Fibroblast of skin of left biceps (primary cell): ENCODE measurements at regions not wholly inside any gene's neighbourhood (a gene's known extent, or its start where the extent isn't known, plus 50 kb on each side); places are given as distances from the start of the nearest gene placed in this dataset.
"Not testable (repeated sequence)": the region's sequence is repeated elsewhere in the genome, so short reads cannot be mapped to it uniquely, and the experiment has no call there.

Experiments
- DNase-seq, 2 experiments: peaks; one replicate each; pipeline ENCODE4 v3.0.0-alpha.2; 2013; ENCODE audit warnings: low read depth in 2 of 2

DNA sequence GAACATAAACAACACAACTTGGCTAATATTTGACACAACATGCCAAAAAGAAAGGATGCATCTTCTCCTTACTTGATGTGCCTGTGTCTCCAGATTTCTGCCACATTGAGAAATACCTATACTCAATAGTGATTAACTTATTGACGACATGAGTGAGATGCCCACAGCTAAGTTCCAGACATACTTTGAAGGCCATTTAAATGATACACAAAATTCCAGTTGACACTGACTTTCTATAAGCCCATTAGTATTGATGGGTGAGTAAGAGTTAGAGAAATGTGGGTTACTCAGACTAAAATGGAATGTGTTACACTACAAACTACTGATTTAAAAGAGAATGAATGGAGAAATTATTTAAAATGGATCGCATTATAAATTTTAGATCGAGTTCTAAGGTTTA is 838.2 kb upstream of the MGAT4C start:
- DNase-seq: peak; percentile 52 to 54

DNA sequence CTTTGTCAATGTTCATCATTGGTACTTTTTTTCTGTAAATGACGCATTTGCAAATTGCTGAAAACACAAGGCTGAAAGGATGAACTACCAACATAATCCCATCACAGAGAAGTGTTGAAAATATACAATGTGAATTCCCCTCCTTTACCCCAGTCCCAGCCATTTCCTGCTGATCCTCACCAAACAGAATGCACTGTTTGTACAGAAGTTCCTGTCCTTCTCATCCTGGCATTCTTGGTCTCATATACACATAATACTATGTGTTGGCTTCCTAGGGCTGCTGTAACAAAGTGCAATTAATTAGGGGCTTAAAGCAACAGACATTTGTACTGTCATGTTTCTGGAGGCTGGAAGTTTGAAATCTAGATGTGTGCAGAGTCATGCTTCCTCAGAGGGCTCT is 836.2 kb upstream of the MGAT4C start:
- DNase-seq: no peak

DNA sequence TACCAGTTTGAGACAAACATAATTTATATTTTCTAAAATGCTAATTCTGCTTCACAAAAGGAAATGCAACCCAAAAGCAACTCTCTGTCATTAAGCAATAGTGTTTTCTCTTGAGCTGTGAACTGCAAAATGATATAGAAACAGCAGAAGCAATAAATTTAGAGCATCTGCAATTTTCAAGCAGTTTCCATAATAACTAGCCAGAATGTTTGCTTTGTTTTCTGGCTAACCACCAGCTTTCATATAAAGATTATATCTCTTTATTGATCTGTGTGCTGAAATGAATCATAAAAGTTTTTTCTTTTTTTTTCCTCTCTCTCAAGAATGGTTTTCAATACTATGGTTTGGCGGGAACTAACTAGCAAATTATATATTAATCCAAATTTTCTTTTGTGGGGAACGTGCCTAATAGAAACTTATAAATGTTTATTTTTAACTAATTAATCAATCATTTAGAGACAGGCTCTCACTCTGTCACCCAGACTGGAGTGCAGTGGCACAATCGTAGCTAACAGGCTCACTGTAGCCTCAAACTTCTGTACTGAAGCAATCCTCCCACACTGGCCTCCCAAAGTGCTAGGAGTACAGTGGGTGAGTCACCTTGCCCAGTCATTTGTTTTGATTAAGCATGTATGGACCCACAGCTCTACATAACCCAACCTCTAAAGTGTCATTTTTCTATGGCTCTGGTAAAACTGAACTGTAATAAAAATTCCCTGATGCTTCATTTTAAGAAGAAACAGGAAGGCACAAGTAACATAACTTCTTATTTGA is 830.1 kb upstream of the MGAT4C start:
- no peak for DNase-seq

DNA sequence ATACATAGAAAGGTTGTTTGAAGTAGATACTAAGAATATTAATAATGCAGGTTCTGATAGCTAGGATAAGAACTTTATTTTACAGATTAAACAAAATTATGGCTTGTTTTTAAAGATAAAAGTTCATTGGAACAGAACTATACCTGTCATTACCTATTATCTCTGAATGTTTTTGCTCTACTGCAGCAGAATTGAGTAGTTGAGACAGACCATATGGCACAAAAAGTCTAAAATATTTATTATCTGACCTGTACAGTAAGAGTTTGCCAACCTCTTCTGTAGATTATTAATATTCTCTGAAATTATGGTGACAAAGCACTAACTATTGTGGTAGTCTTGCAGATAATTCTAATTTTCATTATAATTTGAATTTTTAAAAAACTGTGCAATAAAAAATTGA is 829.1 kb upstream of the MGAT4C start:
- no peak for DNase-seq

DNA sequence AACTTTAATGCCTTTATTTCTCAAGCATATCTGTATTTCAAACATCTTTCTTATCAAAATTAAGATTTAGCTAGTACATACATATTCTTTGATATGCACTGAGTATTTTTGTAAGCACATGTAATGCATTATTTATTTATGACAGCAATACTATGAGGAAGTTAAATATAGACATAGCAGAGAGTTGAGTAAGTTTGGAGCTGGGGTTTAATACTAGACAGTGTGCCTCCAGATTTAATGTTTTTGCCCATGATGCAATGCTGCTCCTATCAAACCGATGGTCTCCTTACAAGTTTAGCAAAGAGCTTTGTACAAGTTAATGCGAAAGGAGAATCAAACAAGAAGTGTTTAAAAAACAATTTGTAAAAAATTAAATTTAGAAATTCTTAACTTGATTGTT is 826.6 kb upstream of the MGAT4C start:
- DNase-seq: peak in 1 of 2 experiments; percentile 8

DNA sequence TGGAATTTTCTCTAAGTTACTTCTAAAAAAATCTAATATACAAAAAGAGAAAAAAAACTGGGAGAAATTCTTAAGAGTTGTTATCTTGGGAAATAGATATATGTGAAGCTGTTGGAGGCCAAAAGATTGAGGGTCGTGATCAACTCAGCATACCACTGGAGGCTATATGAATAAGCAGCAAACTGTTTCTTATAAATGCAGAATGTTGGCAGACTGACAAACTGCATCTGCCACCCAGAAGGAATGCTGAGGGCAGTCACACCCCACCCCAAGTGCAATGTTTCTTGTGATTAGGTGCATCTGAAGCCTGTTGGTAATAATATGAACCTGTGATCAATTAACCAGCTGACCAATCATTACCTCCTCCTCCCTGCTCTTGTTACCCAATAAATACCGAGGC is 818.6 kb upstream of the MGAT4C start:
- DNase-seq: no peak

DNA sequence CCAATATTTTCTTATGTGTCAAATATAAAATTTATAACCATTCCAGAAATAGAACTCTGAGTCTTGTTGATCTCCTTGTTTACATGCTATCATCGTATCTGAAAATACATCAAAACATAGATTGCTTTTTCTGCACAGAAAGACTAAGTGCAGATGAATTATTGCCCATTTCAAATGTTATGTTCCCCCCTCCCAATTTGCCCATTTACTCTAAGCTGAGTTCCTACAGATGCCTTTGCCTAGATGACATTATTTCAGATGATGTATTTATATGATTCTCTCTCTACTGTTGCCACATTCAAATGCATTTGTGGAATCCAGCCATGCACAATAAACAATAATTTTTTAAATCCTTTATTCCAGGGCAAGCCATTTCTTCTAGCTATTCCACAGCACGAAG is 810.1 kb upstream of the MGAT4C start:
- no peak for DNase-seq

DNA sequence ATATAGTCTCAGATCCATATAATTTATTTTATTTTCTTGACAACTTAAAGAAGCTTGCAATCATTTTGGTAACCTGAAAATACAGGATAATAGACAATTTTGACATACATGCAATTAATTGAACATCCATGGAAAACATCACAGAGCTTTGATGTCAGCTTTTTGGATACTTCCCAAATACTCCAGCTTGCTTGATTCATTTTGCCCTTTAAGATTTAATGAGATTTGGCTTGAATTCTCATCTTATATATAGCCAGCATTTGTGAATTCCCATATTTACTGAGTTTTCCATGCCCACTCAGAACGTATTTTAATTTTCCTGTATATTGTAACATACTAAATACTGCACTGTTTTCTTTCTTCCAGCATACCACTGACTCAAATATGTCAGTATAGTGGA is 803.0 kb upstream of the MGAT4C start:
- no peak for DNase-seq

DNA sequence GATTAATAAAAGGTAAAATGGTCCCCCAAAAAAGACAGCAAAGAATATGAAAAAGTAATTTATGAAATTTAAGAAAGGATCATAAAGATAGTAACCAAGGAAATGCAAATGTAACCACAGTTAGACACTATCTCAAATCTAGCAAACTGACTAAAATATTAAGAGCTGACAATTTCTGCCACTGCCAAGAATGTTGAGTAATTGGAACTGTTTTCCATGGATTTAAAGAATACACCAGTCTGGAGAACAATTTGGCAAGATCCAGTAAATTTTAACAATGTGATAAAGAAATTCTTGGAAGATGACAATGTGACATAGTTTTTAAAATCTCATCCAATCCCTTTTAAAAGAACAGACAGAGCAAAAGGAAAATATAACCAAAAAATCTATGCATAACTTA is 798.0 kb upstream of the MGAT4C start:
- DNase-seq: peak in 1 of 2 experiments; percentile 5

DNA sequence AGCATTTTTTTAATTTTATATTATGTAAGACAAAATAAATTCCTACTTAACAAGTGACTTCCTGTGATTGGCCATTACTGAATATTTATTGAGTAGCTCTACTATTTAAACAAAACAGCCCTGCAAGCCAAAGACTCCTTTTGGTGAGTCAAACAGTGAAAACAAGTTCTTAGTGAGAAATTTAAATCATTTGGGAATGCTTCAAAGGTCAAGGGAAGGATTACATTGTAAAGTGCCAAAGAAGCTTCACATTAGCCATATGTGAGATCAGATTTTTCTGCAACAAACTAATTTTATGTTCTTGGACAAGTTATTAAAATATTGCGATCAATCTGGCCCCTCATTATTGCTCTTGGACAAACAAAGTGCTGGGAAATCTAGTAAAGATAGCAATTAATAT is 795.4 kb upstream of the MGAT4C start:
- no peak for DNase-seq

DNA sequence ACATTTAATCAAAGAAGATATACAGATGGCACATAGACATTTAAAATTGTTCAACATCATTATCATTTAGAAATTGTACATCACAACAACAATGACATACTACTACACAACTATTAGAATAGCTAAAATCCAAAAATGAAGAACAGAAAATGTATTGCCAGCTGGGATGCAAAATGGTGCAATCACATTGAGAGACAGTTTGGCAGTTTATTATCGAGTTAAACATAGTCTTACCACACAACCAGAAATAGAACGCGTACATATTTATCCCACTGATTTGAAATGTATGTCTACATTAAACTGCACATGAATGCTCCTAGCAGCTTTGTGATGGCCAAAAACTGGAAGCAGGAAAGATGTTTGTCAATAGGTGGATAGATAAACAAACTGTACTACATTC is 791.5 kb upstream of the MGAT4C start:
- DNase-seq: no peak

DNA sequence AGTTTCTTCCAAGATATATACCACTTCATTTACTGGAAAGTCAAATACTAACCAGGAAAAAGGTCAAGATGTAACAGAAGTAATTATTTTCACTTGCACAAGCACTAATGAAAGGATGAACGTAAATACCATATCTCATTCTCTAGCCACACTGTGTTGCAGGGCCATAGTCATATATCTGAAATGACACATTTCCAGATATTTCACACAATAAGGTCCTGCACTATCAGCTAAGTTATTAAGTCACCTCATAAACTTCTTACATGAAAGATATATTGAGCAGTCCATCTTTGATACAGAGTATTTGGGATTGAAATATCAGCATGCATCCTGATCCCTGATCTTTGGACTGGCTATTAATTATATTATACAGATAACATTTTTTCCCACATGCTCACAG is 783.3 kb upstream of the MGAT4C start:
- DNase-seq: no peak

DNA sequence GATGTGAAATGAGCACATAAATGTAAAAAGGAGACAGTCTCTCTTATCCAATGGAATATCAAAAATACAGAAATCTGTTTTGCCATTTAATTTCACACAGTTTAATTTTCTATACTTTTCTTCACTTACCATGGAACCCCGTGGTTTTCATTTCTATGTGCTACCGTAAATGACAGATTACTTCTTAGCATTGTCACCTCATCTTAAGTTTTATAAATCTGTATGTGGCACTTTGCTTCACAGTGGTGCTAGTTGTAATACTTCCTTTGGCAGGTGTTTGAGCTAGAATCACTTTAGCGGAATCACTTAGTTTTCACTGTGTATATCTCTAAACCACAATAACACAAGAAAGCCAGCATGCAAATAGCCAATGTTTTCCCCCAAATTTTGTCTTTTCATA is 781.9 kb upstream of the MGAT4C start:
- DNase-seq: no peak

DNA sequence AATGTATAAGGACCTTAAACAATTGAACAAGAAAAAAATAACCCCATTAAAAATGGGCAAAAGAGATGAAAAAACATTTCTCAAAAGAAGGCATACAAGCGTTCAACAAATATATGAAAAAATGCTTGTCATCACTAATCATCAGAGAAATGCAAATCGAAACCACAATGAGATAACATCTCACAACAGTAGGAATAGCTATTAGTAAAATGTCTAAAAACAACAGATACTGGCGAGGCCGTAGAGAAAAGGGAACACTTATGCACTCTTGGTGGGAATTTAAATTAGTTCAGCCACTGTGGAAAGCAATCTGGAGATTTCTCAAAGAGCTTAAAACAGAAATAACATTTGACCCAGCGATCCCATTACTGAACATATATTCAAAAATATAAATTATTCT is 769.8 kb upstream of the MGAT4C start:
- DNase-seq: no peak

DNA sequence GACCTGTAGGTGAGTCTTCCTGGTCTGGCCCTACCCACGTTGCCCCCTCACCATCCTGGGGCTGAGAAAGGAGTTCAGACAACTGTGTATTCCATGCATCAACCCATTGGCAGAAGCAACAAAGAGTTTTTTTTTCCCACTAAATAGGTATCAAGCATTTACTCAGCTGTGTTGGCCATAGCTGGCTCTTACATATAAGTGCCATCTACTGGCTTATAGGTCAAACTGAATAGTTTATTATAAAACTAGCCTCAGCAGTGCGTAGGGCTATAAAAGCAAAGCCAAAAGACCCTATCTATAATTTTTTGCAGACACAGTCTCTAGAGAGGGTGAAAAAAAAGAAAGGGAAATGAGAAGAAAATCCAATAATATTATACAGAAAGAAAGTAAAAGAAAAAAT is 765.2 kb upstream of the MGAT4C start:
- DNase-seq: no peak

DNA sequence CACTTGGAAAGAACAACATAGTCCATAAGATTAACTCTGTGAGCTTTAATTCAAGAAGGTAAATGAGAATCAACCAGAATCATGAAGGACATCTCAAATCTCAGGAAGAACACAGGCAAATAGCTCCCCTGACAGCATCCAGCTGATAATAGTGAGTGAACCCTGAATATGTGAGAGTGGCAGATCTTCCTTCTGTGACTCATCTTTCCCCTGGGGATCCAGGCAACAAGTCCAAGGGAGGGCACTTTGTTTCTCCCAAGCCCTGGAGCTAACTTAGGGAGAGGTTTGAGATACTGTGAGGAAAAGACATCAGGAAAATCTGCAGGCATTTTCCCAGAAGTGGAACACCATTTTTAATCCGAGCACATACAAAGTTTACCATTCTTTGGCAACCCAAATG is 763.9 kb upstream of the MGAT4C start:
- no peak for DNase-seq

DNA sequence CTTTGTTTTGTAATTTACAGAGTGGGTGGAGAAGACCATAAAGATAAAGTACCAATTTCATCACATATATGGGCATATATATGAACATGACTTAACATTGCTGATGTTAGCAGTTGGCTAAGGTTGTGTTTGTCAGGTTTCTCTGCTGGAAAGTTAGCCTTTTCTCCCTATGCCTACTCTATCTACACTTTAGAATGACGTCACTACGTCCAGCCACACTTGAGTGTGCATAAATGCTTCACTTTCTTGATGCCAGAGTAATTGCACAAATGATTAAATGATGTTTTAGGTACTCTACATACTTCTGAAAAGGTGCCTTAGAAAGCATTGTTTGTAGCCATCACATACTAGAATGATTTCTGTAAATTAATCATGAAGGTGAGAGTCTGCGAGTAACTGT is 759.2 kb upstream of the MGAT4C start:
- DNase-seq: no peak

DNA sequence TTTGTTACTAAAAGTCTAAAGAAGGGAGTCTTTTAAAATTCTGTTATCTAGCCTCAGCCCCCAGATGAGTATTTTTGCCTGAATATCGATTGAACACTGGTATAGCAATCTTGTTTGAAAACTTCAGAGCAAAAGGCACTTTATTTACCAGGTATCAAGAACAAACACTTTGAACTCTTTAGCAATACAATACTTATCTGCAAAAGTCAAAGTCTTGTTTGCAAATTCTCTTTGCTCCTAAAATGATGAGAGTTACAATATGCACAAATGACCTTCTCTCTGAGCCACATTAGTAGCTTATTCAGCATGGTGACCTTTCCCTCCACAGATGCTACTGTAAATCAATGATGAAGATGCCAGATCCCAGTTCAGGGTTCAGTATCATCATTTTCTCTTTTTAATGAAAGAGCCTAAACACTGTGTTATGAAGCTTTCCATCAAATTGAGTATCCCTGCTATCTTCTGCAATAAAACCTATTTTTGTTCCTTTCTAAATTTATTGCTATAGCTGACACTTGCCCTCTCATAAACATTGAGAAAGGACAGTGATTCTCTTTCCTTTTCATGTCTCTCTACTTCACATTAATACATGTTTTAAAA is 752.7 kb upstream of the MGAT4C start:
- no peak for DNase-seq

DNA sequence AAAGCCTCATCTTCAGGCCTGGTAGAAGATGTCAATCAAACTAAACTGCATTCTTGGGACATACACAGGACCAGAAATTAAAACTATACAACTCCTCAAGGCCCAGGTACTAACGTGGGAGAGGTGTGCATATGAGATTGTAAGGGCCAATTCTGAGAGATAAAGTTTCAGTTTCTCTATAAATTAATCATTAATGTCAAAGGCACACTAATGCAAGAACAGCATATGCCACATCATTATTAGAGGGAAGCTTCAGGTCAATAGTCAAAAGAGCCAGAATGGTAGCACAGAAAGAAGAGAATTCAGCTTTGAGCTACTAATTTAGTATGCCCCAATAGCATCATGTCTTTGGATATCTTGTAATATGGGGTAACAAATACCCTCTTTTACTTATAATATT is 744.9 kb upstream of the MGAT4C start:
- no peak for DNase-seq

DNA sequence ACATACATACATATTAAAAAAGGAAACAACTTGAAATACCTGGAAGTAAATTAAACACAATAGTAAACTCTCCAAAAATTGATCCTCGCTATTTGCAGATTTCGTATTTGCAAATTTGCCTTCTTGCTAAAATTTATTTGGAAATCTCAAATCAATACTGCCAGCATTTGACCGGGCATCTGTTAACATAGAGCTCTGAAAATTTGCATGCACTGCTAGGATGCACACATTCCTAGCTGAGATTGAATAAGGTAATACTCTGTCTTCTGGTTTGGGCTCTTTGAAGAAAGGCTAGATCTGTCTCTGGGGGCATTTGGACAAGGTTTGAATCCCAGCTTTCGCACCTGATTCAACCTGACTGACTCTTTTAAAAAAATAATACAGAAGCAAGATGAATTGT is 729.1 kb upstream of the MGAT4C start:
- DNase-seq: no peak

DNA sequence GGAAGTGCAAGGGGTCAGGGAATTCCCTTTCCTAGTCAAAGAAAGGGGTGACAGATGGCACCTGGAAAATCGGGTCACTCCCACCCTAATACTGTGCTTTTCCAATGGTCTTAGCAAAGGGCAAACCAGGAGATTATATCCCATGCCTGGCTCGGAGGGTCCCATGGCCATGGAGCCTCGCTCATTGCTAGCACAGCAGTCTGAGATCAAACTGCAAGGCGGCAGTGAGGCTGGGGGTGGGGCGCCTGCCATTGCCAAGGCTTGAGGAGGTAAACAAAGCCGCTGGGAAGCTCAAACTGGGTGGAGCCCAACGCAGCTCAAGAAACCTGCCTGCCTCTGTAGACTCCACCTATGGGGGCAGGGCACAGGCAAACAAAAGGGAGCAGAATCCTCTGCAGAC is 714.4 kb upstream of the MGAT4C start:
- not testable (repeated sequence) for DNase-seq

DNA sequence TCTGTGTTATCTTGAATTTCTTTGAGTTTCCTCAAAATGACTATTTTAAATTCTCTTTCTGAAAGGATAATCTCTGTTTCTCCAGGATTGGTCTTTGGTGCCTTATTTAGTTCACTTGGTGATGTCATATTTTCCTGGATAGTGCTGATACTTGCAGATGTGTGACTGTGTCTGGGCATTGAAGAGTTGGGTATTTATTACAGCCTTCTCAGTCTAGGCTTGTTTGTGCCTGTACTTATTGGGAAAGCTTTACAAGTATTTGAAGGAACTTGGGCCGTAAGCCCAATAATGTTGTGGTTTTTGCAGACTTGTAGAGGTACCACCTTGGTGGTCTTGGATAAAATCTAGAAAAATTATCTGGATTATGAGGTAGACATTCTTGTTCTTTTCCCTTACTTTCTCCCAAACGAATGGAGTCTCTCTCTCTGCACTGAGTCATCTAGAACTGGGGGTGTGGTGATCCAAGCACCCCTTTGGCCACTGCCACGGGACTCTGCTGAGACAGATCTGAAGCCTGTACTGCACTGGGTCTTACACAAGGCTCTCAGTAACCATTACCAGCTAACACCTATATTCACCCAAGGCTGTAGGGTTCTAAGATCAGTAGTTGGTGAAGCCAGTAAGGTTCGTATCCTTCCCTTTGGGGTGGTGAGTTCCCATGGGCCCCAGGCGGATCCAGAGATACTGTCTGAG is 703.7 kb upstream of the MGAT4C start:
- DNase-seq: no peak

DNA sequence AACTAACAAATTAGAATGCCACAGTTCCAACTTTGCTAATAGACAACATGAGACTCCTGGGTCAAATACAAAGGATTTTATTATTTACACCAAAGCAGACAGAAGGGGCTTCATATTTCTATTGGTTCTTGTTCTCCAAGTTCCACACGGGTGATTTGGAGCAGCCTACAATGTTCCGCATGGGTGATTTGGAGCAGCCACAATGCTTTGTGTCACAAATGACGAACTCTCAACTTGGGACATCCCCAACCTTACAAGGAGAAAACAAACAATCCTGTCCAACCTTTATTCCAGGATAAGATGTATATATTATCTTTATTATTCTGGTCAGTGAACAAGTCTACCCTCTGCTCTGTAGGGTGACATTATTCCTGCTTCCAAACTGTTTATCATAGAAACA is 694.3 kb upstream of the MGAT4C start:
- no peak for DNase-seq
